HG03097 (cell line): ENCODE measurements at regions not wholly inside any gene's neighbourhood (a gene's known extent, or its start where the extent isn't known, plus 50 kb on each side); places are given as distances from the start of the nearest gene placed in this dataset.

ENCODE experiments used
- ATAC-seq: cut with Tn5 transposase; IDR thresholded peaks from one replicate; pipeline ENCODE4 v1.9.1; 2021; ENCODE audit not compliant: unreplicated experiment, low FRiP score

GRCh38 chrX:9311421-9312160, 153.3 kb upstream of the TBL1X start:
- ATAC-seq = no peak

- ATAC-seq = peak; percentile 57
Observed at GRCh38 chrX:9312922-9313867, 151.7 kb upstream of the TBL1X start.

GRCh38 chrX:9315086-9315485, 149.8 kb upstream of the TBL1X start:
- ATAC-seq = no peak

GRCh38 chrX:9316096-9316495, 148.8 kb upstream of the TBL1X start:
- no peak for ATAC-seq

GRCh38 chrX:9317176-9317575, 147.7 kb upstream of the TBL1X start:
- no peak for ATAC-seq

- ATAC-seq = no peak
Observed at GRCh38 chrX:9318213-9318612, 146.6 kb upstream of the TBL1X start.

- ATAC-seq = no peak
Observed at GRCh38 chrX:9318766-9319165, 146.1 kb upstream of the TBL1X start.

GRCh38 chrX:9320940-9321339, 143.9 kb upstream of the TBL1X start:
- no peak for ATAC-seq

- no peak for ATAC-seq
Observed at GRCh38 chrX:9324676-9325075, 140.2 kb upstream of the TBL1X start.

- ATAC-seq = no peak
Observed at GRCh38 chrX:9326369-9326768, 138.5 kb upstream of the TBL1X start.

- ATAC-seq = no peak
Observed at GRCh38 chrX:9327086-9327746, 137.6 kb upstream of the TBL1X start.

GRCh38 chrX:9327747-9328145, 137.1 kb upstream of the TBL1X start:
- no peak for ATAC-seq

GRCh38 chrX:9329056-9329455, 135.8 kb upstream of the TBL1X start:
- no peak for ATAC-seq

- ATAC-seq = no peak
Observed at GRCh38 chrX:9330249-9330982, 134.4 kb upstream of the TBL1X start.

- no peak for ATAC-seq
Observed at GRCh38 chrX:9333873-9334560, 130.8 kb upstream of the TBL1X start.

GRCh38 chrX:9335251-9335650, 129.6 kb upstream of the TBL1X start:
- ATAC-seq = no peak

GRCh38 chrX:9336456-9336855, 128.4 kb upstream of the TBL1X start:
- ATAC-seq = no peak

- no peak for ATAC-seq
Observed at GRCh38 chrX:9337046-9337445, 127.8 kb upstream of the TBL1X start.

GRCh38 chrX:9338986-9339385, 125.9 kb upstream of the TBL1X start:
- no peak for ATAC-seq
